HK-2 (cell line): ENCODE measurements at regions not wholly inside any gene's neighbourhood (a gene's known extent, or its start where the extent isn't known, plus 50 kb on each side); places are given as distances from the start of the nearest gene placed in this dataset.

Experiments
- DNase-seq: peaks from one replicate; pipeline ENCODE4 v3.0.0-alpha.2; 2018; ENCODE audit not compliant: unreplicated experiment

GRCh38 chr5:159698322-159698721, 218.0 kb upstream of the ADRA1B start:
- DNase-seq, result no peak

GRCh38 chr5:159700016-159700415, 216.3 kb upstream of the ADRA1B start:
- no peak for DNase-seq

GRCh38 chr5:159702301-159702700, 214.0 kb upstream of the ADRA1B start:
- no peak for DNase-seq

- no peak for DNase-seq
Measured at GRCh38 chr5:159702826-159703225, 213.5 kb upstream of the ADRA1B start.

- DNase-seq, result no peak
Measured at GRCh38 chr5:159704160-159704559, 212.1 kb upstream of the ADRA1B start.

GRCh38 chr5:159705948-159706347, 210.3 kb upstream of the ADRA1B start:
- DNase-seq, result no peak

GRCh38 chr5:159708090-159708489, 208.2 kb upstream of the ADRA1B start:
- DNase-seq, result no peak

- DNase-seq, result no peak
Measured at GRCh38 chr5:159712672-159713071, 203.6 kb upstream of the ADRA1B start.

GRCh38 chr5:159713254-159713653, 203.0 kb upstream of the ADRA1B start:
- no peak for DNase-seq

- DNase-seq, result no peak
Measured at GRCh38 chr5:159713773-159714172, 202.5 kb upstream of the ADRA1B start.

GRCh38 chr5:159725475-159725874, 190.8 kb upstream of the ADRA1B start:
- DNase-seq, result no peak

- DNase-seq, result no peak
Measured at GRCh38 chr5:159727167-159727566, 189.1 kb upstream of the ADRA1B start.

- DNase-seq, result no peak
Measured at GRCh38 chr5:159730285-159730684, 186.0 kb upstream of the ADRA1B start.

GRCh38 chr5:159732220-159732619, 184.1 kb upstream of the ADRA1B start:
- DNase-seq, result no peak

- DNase-seq, result no peak
Measured at GRCh38 chr5:159734366-159734765, 181.9 kb upstream of the ADRA1B start.

GRCh38 chr5:159735036-159735435, 181.2 kb upstream of the ADRA1B start:
- no peak for DNase-seq

GRCh38 chr5:159735749-159736660, 180.3 kb upstream of the ADRA1B start:
- DNase-seq, result no peak

- no peak for DNase-seq
Measured at GRCh38 chr5:159736844-159737243, 179.4 kb upstream of the ADRA1B start.

GRCh38 chr5:159737263-159737662, 179.0 kb upstream of the ADRA1B start:
- no peak for DNase-seq

- DNase-seq, result no peak
Measured at GRCh38 chr5:159741829-159742322, 174.4 kb upstream of the ADRA1B start.

GRCh38 chr5:159743234-159743633, 173.0 kb upstream of the ADRA1B start:
- no peak for DNase-seq

GRCh38 chr5:159746707-159747106, 169.6 kb upstream of the ADRA1B start:
- no peak for DNase-seq

GRCh38 chr5:159749146-159749545, 167.1 kb upstream of the ADRA1B start:
- DNase-seq, result no peak

- DNase-seq, result no peak
Measured at GRCh38 chr5:159750226-159750625, 166.1 kb upstream of the ADRA1B start.
